NCI-H526 (cell line): ENCODE measurements at regions not wholly inside any gene's neighbourhood (a gene's known extent, or its start where the extent isn't known, plus 50 kb on each side); places are given as distances from the start of the nearest gene placed in this dataset.

ENCODE experiments used
- DNase-seq, 2 experiments: peaks; one replicate each; lab custom pipeline; 2025; lab: John Stamatoyannopoulos, UW

DNA sequence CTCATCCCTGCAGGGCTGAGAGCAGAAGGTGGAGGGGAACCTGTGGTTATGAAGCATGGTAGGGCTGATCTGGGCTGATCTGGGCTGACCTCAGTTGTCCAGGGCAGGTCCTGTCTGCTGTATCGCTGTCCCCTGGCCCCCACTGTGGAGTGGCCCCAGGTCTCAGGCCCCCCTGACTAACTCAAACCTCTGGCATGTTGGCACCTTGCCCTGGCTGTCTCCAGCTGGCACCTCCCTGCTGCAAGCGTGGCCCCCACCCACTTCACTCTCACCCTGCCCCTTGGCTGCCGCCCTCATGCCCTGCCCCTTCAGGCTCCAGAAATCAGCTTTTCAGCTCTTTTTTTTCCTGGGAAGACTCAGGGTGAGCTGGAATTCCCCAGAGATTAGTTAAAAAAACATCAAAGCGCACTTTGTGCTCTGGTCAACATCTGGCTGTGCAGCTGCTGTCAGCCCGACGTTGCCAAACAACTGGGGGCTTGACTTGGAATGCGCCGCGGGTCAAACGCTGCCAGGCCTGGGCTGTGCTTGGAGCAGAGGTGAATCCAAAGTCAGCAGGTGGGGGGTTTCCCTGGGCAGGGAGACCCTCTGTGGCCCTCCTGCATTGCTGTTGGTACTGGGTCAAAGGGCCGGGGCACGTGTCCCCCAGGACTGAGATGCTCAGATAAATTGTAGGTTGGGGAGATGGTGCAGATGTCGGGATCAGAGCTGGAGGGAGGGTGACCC lies 173.8 kb upstream of the HDAC4 start:
- DNase-seq, result no peak

DNA sequence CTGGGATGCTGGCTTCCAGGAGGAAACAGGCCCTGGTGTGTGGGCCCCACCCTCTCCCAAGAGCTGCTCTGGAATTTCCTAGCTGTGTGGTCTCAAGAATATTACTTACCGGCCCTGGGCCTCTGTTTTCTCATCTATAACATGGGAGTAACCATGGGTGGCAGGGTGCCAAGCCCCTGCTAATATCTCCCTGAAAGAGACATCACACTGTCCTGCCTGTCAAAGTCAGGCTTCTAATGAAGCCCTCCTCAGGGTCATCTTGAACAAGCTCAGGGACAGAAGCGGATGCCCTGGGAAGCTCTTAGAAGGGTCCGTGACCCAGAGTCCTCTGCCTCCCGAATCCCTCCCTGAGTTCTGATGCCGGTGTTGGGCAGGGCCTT lies 173.2 kb upstream of the HDAC4 start:
- DNase-seq, result no peak

DNA sequence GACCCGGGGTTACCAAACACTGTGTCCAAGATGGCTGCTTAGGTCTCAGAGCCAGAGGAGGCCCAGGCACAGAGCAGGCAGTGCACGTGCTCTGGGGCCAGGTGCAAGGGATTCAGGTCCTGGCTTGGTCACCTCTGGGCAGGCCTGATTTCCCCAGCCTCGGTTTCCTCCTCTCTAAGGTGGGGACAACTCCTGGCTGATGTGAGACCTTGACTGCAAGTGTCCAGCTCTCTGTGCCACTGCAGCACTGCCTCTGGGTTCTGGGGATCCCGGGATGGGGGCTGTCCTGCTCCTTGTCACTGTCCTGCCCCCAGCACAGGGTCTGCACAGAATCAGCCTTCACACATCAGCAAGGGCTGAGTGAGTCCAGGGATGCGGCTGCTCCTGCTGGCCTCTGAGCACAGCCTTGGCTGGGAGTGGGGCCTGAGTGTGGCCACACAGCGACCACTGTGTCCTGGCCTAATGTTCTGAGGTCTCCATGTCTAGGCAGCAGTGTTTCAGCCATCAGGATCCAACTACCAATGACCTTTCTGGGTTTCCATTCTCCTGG lies 170.2 kb upstream of the HDAC4 start:
- no peak for DNase-seq

DNA sequence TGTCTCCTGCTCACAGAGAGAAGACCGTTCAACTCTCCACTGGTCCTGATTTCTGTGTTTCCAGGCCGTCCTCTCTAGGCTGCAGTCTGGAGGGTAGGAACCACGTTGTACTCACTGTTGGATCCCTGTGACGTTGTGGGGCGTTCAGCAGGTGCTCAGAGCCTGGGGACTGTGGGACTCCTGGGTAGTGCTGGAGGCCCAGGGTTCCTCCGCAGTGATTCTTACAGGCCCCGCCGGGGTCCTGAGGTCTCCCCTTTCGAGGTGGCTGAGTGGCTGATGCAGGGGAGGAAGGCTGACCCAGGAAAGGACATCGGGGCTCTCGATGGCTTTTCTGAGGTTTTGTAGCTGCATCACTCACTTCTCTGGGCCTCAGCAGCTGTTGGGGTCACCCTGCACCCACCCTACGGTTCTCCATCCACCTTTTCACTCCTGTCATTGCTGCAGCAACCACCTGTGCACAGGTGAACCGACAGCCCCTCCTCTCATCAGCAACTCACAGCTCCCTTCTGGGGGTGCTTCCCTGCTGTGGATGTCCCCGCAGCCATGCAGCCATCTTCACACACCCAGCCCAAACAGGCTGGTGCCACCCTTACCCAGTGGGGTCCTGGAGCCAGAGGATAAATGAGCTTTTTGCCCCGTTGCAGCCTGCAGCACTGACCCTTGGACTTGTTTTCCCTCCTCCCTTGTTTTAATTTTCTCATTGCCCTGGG lies 169.6 kb upstream of the HDAC4 start:
- DNase-seq, result no peak

DNA sequence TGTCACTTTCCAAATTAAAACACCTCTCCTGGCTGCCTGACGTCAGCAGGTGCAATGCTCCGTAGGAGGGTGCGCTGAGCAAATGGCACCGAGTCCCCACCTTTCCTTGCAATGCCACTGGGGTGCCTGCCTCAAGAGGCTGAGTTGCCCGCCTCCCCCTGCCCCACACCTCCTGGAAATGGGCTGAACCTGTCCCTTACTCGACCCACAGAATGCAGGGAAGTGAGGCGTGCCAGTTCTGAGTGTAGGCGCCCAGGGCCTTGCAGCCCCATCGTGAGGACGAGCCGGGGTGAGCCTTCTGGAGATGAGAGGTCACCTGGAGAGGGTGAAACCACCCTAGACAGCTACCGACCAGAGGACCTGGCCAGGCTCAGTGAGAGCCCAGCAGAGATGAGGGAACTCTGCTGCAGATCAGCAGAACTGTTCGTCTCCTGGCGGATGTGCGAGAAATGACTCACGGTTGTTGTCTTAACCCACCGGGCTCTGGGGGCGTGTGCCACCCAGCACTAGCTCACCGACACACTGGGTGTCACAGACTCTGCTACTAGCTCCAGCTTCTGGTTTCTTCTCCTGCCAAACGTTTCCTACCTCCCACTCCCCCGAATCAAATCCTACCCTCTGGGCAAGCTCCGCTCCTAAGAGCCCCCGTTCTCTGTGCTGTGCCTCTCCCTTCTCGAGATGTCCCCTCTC lies 168.7 kb upstream of the HDAC4 start:
- DNase-seq, result no peak

DNA sequence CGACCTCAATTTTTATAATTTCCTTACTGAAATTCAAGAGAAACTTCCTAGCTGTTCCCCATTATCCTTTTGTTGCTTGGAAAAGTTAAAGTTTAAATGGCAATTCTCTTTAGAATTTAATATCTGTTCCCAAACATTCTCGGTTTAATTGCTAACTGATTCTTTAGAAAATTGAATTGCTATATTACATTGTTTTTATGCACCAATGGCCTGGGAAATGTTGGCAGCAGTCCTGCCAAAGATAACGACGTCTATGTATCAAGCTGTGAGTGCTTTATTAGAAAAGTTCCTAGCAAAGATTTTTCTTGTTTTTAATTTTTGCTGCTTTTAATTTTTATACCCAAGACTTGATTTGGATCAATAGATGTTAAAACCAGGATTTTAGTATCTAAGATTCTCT lies 167.8 kb upstream of the HDAC4 start:
- DNase-seq, result no peak

DNA sequence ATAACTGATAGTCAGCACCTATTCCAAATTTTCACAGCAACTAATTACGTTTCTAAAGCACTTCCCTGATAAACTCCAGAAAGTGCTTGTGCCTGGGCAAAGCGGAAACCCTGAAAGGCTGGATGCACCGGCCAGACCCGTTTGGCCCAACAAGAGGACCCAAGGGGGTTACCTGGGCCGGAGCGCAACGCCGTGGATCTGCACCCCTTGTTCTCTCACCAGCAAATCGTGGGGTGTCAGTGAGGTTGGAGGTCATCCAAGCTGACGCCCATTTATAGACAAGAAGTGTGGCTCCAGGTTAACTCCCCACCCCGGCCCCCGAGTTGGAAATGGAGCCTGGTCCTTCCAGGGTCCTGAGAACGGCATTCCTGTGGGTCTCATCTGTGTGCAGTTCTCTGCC lies 167.0 kb upstream of the HDAC4 start:
- DNase-seq, result no peak

DNA sequence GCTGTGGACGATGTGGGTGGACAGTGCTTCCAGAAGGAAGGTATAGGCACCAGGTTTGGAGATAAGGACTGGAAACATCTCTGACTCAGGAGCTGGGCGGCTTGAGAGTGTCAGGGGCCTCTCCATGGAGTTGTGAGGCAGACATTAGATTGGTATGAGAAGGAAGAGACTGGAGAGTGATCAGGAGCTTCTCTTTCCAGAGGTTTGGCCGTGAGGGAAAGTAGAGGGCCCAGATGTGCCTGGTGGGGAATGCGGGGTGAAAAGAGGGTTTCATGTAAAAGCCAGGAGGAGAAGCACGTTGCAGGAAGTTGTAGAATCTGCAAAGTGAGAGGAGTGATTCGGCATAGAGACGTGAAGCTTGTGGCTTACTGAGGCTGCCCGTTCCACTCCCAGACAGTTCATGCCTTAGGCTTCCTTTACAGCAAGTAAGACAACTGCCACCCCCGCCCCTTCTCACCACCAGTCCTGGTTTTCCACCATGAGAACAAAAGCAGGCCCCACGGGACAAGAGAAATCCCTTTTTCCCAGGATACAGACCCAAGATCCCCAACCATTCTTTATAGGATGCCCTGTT lies 166.3 kb upstream of the HDAC4 start:
- DNase-seq, result no peak

DNA sequence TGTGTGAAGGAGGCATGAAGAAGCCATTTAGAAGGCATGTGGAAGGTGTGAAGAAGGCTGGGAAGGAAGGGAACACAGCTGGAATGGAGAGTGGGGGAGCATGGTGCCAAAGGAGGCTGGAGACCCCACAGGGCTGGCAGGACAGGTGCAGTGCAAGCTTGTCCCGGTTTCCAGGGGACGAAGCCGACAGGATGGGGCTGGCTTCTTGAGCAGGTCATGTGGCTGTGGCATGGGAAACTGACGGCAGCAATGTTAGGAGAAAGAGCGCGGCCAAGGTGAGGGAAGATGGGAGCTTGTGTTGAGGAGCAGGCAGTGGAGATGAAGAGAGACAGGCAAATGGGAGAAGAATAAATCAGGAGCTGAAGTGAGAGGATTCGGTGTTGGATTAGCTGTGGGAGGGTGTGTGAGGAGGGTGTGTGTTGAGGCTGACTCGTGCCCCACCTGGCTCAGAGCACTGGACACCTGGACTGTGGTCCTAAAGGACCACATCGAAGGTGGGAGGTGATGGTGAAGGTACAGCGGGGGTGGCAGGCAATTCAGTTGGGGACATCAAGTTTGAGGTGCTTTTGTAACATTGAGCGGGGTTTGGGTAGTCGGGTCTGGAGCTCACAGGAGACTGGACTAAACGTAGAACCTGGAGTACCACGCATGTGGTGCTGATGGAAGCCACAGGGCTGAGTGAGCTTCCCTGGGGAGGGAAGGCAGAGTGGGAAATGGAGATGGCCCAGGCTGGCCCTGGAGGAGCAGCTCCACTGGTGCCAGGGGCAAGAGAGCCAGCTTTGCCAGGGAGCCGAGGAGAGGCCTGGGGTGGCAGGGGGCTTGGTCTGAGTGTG lies 165.6 kb upstream of the HDAC4 start:
- no peak for DNase-seq

DNA sequence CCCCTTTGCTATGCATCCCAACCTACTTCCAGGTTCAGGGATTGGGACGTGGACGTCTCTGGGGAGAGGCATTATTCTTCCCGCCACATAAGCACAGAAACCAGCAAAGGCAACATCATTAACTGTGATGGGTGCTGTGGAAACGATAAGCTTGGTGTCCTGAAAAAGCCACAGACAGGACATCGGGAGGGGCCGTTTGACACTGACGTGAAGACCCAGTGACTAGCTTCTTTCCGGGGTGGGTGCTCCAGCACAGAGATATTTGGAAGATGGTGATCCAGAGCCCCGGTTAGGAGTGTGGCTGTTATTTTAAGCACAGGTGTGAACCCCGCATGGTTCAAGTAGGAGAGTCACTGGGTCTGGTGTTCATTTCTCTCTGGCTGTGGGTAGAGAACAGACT lies 163.8 kb upstream of the HDAC4 start:
- DNase-seq, result no peak

DNA sequence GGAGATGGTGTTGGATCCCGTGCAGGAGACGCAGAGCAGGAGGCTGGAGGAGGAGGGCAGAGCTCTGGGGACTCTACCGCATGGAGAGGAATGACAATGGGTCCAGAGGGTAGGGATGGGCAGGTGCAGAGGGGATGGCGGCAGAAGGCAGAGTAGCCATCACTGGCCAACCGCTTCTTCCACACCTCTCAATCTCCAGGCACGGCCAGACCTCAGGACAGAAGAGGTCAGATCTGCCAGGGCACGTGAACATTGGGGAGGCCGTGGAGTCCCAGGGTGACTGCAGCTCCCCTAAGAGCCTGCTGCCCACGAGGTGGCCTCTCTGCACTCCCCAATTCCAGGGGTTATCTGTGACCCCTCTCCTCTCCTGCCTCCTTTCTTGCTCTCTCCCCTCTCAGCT lies 162.7 kb upstream of the HDAC4 start:
- DNase-seq, result no peak

DNA sequence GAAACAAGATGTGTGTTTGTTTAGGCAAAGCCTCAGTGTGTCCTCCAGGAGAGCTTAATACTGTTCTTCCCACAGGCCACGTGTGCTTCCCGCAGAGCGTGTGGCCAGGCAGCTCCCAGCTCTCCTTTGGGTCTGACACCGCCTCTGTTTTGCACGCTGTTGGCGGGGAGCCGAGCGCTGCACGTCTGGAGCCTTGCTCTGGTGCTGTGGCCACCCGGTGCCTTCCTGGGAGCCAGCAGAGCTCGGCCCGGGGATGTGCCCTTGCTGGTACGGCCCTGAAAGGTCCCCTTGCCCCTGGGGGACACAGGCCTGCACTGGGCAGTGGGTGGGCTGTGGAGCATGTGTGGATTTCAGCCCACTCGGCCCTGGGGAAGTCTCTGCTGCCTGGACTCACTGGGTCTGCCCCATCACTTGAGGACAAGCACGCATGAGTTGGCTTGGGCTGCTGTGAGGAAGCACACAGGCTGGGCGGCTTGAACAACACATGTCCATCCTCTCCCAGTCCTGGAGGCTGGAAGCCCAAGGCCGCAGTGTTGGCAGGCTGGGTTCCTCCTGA lies 160.7 kb upstream of the HDAC4 start:
- peak; percentile 81 to 91 for DNase-seq

DNA sequence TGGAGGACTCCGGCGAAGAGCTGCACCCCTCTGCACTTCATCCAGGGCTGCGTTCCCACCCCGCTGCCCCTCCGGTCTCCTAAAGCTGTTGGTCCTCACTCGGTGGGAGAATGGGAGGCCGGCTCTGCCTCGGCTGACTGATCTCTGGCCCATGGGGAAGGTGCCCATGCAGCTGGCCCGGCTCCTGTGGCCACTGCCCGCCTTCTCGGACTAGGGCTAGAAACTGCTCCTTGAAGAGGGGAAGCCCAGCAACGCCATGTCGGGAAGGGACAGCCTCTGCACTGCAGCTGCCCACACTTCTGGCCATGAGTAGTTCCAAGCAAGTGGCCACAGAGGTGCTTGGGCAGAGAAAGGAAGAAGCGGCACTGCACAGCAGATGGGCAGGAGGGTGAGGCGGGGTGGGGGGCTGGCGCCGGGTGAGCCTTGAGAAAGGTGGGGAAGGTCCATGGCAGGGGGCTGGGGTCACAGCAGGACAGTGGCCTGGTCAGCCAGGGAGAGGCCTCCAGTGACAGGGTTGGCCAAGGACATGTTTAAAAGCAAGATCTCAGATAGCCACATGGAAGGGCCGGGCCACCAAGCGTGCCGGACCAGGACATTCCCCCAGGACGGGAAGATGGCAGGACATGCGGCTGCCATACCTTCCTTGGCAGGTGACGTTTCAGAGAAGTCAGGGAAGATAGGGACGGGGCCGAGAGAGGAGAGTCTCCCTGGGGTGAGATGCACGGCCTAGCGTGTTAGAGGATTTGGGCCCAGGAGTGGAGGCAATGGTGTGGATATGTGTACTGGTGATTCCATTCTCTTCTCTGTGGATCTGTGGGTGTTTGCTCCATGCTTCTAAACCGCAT lies 158.8 kb upstream of the HDAC4 start:
- DNase-seq, result no peak

DNA sequence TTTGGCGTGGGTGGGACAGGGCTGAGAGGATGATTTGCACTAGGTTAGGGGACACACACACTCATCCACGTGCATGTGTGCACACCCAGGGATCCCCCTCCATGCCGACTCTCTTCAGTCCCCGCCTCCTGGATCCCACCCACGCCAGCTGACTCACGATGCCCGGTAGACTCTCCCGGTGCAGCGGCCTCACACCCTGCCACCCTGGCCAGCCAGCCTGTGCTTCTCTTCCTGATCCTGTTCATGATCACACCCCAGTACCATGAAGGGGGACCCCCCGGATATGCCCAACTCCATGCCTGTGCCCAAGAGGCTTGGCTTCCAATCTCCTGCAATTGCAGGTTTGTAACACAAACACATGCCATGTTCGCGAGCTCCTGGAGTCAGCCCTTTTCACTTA lies 157.8 kb upstream of the HDAC4 start:
- DNase-seq, result no peak

DNA sequence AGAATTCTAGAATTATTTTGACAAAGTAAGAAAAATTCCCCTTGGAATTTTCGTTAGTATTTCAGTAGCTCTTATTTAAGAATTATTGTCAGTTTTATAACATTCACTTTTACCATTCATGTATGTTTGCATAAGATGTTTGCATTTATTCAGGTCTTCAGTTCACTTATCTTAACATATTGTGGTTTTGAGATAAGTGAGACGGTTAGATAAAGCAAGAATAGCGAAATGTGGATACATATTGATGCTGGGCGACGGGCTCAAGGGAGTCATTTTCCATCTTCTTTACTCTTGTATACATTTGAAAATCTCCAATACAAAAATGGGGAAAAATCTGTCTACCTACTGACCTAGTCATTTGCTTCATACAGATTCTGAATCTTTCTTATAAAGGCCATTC lies 156.7 kb upstream of the HDAC4 start:
- peak; percentile 16 to 22 for DNase-seq

DNA sequence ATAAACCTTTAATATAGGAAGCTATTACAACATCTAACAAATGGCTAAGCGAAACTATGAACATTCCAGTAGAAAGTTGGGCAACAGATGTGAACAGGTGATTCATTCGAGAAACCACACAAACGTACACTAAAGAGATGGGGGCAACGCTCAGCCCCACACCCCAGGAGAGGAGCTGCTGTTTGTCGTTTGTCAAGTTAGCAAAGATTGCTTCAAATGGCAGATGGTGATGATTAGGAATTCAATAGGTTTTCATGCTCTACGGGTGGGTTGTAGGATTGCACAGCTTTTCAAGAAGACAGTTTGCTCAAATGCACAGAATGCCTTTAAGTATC lies 154.7 kb upstream of the HDAC4 start:
- DNase-seq, result no peak

DNA sequence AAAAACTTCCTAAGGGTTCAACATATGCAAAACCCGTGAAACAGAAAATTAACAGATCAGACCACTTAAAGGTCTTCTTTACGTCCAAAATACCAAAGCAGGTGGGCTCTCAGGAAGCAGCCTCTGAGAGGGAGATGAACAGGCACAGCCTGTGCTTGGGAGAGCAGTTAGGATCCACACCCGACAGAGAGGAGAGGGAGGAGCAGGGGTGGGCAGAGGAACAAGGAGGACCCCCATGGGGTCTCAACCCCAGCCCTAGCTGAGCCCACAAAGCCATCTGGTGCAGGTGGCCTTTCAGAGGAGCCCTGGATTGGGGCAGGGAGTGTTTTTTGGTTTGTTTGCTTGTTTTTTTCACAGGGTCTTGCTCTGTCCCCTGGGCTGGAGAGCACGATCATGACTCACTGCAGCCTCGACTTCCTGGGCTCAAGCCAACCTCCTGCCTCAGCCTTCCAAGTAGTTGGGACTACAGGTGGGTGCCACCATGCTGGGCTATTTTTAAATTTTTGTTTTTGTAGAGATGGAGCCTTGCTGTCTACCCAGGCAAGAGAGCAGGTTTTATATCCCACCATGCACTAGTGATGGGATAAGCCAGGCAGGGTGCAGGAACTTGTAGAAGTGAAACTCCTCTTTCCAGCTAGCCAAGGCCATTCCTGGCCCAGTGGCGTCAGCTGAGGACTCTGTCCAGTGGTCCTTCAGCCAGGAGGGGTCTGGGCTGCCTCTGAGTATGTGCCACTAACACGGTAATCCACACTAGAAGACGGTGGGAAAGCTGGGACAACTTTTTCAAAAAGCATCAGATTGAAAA lies 154.1 kb upstream of the HDAC4 start:
- DNase-seq, result no peak

DNA sequence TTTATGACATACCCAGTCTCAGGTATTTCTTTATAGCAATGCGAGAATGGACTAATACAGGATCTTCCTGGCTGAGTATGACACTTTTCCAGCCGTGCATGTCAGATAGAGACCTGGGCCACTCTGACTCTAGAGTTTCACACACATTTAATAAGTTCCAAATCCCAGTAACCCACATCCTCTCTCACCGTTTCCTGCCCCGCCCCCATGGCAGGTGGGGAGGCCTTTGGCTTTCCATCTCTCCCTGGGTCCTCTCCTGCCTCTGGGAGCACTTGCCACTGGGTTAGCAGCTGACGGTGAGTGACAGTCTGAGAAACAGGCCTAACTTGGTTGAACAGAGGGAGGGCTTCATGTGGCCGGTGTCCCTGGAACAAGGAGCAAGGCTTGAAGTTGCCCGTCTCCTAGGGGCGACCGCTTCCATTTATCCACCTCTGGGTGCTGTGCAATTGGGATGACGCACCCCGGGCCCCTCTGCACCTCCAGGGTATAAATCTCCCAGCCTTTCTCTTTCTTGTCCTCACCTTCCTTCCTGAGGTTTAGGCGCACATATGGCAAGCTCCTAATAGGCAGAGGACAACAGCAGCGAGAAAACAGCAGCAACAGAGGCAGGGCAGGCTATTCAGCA lies 152.7 kb upstream of the HDAC4 start:
- no peak for DNase-seq

DNA sequence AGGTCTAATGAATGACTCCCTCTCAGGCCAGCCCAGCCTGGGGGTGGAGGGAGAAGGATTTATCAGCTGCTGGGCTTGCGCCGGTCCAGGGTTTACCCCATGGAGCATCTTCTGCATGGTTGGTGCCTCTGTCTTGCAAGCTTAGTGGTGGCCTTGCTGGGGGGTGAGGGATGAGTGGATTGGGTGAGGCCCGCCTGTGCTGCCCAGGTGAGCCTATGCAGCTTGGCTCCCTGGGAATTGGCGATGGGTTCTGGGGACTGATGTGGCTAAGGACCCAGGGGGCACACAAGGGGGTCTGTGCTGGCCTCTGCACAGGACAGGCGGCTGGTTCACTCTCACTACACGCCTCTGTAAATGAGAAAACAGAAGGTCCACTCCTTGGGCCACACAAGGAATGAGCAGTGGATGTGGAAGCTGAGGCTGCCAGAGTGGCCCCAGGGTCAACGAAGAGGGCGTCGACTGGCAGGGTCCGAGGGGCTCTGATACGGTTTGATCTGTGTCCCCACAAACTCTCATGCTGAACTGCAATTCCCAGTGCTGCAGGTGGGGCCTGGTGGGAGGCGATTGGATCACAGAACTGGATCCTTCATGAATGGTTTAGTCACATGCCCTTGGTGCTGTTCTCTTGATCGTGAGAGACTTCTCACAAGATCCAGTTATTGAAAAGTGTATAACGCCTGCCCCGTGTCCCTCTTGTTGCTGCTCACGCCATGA lies 151.6 kb upstream of the HDAC4 start:
- DNase-seq, result no peak
